HG03095 (cell line): ENCODE measurements at regions not wholly inside any gene's neighbourhood (a gene's known extent, or its start where the extent isn't known, plus 50 kb on each side); places are given as distances from the start of the nearest gene placed in this dataset.
"Not testable (repeated sequence)": the region's sequence is repeated elsewhere in the genome, so short reads cannot be mapped to it uniquely, and the experiment has no call there.

Experiments
- ATAC-seq: cut with Tn5 transposase; IDR thresholded peaks from one replicate; pipeline ENCODE4 v1.9.1; 2021; ENCODE audit warnings: moderate library complexity; ENCODE audit not compliant: unreplicated experiment

DNA sequence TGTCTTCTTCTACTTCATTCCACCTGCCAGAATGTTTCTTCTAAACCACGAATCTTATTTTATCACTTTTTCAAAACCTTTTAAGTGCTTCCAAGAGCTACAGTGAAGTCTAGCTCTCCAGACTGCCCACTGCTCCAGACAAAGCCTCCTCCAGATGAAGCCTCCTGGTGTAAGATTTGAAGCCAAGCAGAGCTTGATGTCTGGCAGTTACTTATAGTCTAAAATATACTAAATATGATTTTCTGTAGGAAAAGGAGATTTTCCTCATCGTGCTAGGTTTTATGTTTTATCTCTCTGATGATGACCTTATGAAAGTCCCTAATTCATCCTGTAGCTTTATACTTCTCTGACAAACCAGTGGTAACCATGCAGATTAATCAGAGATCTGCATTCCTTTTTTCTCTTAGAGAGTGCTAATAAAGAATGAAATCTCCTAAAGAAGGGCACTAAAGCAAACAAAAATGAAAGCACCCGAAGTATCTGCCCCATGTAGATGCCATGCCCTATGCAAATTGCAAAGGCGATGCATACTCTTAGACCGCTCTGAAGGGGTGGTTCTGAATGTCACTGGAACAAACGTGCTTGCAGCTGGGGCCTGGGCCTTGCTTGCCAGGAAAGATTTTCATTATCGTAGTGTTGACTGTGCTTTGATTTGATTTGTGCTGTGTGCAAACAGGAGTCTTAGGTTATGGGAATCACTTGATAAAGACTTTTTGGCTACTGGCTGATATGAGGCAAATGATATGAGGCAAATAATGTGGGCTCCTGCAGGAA, 314.2 kb downstream of the PID1 start:
- ATAC-seq: no peak

DNA sequence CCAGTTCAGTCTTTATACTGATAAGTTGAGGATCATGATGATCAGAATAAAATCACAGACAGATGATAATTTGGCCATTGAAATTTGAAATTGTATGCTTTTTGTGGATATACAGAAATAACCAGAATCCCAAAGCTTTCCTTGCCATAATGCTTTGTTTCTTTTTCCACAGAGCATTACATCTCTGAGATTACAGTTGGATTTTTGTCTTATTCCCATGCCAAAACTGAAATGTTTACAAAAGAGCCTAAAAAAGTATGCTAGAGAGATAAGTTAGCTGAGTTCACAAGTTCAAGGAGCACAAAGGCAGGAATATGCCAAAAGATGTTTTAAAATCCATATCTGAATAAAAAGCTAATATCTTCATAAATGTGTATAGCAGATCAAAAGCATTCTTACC, 321.3 kb downstream of the PID1 start:
- no peak for ATAC-seq

DNA sequence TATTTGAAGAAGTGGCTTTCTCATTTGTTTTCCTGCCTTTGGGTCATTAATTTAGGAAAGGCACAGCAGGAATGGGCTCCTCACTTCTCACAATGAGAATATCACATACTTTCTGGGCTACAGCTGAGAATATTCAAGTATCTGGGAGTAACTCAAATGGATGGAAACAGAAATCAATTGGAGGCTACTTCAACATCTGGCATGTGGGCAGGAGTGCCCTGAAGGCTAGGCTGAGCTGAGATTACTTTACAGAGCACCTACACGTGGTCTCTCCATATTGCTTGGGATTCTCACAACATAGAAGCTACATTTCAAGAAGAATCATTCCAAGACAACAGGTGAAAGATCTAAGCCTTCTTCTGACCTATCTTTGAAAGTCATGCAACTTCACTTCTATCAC, 325.4 kb downstream of the PID1 start:
- ATAC-seq: no peak

DNA sequence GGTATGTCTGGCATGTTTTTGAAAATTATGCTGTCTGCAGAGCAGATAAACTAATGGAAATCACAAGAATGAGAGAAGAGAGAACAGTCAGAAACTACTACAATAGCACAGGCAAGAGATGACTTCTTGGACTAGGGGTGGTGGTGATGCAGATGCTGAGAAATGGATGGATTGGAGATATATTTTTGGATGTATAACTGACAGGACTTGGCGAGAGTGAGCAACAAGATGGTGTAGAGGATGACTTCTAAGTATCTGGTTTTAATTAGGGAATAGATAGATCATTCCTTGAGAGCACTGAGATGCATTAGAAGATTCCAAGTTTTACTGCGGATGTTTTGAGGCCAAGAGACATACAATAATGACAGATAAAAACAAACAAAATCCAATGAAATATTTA, 328.2 kb downstream of the PID1 start:
- no peak for ATAC-seq

DNA sequence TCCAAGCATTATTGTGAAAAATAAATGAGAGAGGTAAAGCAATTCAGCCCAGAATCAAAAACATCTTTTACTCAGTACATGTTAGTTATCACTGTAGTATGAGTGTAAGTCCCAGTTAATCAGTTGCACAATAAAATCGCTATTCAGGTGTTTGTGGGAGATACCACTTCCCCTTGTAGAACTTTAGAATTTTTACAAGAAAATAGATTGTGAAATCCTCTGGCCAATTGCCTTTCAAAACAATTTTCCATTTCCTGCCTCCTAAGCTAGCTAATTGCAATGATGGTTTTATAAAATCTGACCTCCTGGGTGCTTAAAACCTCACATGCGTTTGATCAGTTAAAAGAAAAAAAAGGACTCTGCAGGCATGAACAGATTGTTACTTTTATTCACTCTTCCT, 332.5 kb downstream of the PID1 start:
- ATAC-seq: no peak

DNA sequence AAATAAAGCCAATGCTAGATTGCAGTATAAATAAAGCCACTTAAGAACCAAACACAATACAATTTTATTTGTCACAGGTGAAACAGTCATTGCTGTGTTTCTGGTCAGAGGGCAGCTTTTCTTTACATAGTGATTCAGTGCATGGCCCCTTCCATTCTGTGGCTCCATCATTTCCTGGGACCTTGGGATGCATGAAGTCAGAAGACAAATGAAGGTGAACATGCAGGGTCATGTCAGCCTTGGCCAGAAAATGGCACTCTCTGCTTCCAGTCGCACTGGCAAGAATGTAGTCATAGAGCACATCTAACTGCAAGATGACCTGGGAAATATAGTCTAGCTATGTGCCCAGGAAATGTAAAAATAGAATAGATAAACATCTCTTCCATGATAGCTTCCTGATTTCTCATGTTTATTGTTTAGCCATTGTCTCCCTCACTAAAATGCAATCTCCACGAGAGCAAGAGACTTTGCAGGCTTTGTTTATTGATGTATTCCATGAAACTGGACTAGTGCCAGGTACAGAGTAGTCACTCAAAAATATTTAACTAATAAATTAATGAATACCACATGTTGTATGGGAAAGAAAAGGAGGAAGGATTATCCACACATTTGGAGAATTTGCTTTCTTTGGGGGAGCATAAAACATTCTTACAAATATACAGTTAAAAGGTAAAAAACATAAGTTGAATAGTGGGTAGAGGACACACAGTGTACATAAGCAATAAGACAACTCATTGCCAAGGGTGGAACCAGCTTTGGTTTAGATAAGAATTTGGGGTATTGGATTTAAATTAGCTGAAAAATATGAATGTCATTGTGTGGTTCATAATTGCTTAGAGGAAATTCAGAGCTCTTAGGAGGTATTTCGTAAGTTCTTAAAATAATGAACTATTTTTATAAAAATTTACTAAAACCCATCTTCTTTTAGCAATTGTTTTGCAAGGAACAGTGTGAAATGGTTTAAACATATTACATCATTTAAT, 343.8 kb downstream of the PID1 start:
- ATAC-seq: no peak

DNA sequence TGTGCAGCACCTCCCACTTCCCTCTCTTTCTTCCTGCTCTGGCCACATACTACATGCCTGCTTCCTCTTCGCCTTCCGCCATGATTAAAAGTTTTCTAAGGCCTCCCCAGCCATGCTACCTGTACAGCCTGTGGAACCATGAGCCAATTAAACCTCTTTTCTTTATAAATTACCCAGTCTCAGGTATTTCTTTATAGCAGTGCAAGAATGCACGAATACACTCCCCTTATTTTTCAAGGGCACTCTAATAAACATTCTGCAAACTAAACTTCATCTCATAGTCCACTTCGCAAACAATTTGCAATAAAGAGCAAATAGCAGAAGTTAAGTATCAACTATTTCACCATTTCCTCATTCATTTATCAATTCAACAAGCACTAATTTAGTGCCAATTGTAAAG, 351.3 kb downstream of the PID1 start:
- ATAC-seq: no peak

DNA sequence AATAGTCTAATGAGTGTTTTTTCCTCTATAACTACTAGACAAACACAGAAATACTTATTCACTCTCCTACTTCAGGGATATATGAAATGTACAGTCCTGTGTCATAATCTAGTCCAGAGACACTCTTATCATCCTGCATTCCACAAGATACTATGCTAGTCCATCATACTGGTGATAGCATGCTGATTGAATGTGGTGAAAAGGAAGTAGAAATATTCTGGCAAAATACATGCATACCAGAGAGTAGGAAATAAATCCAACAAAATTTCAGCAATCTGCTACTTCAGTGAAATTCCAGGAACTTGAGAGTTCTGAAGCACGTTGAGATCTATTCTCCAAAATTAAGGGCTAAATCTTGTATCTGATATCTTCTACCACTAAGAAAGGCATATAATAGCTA, 353.9 kb downstream of the PID1 start:
- ATAC-seq: no peak

DNA sequence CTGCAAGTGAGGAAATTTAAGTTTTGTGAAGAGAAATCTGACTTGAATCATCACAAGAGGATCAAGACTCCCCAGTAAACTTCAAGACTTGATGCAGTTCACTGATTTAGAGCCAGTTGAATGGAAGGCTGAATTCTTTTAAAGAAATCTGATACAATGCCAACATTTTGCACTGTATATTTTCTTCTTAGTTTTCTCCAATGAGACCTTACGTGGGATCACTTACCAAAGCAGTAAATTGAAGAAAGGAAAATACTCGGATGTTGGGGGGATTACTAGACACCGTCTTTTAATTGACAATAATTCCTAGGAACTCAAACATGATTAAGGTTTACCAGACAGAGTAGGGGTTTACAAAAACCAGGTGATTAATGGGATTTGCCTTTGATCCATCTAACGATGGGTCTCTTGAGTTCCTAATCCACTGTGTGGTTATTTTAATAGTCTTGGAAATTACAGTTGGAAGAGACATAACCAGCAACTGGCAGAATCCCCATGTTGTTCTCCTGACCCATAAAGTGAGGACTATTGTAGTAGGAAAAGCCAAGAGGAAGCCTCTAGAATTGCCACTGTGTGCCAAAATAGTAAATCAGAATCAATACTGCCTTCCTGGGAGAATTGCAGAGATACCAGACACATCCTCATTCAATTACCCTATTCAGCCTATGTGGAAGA, 354.5 kb downstream of the PID1 start:
- ATAC-seq: no peak

DNA sequence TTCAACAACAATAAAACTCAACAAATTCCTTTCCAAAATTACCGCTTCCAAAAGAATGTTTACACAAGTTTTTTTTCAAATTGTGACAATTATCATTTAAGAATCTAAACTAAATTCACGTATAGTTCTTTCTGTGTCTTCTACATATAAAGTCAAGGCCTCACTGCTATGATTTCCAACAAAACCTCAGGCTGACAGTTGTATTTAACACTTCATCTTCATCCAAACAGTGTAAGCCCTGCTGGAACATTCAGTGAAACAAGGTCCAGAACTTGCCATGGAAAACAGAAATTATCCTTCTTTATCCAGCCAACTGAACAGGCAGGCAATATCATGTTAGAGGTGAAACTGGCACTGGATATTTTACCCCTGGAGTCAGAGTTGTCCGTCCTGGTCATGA, 357.9 kb downstream of the PID1 start:
- ATAC-seq: no peak

DNA sequence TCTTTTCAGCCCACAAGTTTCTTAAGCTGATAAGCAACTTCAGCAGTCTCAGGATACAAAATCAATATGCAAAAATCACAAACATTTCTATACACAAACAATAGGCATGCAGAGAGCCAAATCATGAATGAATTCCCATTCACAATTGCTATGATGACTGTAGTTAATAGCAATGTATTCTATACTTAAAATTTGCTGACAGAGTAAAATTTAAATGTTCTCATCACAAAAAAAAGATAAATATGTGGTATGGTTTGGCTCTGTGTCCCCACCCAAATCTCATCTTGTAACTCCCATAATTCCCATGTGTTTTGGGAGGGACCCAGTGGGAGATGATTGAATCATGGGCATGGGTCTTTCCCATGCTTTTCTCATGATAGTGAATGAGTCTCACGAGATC, 360.2 kb downstream of the PID1 start:
- not testable (repeated sequence) for ATAC-seq

DNA sequence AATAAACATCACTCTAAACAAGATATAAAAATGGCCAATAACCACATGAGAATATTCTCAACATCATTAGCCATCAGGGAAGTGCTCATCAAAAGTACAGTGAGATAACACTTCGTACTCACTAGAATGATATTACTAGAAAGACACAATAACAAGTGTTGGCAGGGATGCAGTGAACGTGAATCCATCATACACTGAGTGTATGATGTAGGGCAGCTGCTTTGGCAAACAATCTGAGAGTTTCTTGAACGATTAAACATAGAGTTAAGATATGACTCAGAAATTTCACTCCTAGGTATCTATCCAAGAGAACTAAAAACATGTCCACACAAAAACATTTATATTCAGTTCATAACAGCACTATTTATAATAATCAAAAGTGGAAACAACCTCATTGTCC, 368.9 kb downstream of the PID1 start:
- ATAC-seq: no peak

DNA sequence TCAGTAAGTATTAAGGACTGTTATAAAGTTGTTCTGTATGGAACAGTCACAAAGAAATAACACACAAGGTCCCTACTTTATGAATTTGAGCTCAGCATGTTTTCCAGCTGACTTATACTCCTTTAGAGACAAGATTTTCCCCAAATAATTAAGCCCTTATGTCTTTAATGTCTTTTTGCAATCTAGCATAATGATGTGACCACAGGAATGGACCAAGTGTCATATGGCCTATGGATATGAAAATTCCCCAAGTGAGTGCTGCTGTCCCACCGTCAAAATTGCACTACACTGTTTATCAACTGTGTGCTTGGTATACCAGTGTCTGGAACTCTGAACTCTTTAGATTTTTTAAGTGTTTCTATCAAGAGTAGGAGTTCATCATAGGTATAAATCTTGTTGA, 369.6 kb downstream of the PID1 start:
- no peak for ATAC-seq

DNA sequence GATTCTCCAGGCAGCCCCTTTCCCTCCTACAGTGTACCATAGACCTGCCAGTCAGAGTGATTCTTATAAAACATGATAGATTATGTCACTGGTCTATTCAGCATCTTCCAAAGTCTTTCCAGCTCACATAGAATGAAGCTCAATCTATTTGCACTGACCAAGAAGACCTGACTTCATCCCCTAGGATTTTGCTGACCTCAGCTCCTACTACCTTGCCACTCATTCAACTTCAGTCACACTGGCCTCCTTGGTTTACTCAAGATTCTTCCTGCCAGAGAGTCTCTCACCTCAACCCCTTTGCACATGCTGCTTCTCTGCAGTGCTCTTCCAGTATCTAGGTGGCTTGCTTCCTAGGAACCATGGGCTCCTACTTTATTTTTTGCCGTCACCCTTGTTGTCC, 392.9 kb downstream of the PID1 start:
- no peak for ATAC-seq

DNA sequence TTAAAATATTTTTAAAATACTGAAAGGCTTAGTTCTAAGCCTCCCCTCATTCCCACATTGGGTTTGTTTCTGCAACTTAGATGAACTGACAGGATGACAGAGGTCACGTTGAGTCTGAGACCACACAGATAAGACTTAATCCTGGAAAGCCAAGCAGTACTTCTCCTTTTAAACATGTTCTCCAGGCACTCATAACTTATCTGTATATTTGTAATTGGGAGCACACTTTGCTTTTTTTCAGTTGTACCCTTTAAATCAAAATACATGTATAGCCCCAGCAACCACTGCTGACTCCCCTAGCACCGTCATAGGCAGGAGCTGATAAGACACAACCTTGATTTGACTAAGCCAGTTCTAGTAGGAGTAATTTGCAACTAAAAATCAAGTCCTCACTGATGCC, 394.8 kb downstream of the PID1 start:
- no peak for ATAC-seq

DNA sequence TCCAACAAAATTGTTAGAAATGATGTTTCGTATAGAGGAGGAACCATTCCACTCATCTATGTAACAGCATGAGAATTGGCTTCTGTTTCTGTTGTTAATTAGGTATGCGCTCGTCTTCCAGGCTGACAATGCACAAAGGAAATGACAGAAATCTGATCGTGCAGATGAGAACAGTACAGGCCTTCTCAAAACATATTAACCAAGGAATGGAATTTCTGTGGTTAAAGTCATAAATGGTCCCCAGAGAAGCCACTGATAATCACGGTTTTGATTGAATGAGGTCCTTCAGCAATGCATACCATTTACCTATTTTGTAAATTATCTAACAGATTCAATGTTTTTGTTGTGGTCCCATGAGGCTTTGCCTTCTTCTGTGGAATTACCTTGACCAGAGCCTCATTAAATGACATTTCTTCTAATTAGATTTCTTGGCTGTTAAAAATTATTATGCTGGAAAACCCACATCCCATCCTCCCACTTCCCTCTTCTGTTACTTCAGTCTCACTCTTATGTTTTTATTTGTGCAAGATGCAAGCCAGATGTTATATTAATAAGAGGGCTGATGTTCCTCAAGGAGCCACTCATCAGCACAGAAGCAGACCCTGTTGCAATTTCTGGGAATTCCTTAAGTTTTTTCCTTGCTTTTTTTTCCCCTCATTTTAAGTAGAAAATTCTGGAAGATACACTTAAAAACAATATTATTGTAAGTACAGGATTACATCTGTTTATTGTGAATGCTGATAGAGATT, 395.8 kb downstream of the PID1 start:
- no peak for ATAC-seq

DNA sequence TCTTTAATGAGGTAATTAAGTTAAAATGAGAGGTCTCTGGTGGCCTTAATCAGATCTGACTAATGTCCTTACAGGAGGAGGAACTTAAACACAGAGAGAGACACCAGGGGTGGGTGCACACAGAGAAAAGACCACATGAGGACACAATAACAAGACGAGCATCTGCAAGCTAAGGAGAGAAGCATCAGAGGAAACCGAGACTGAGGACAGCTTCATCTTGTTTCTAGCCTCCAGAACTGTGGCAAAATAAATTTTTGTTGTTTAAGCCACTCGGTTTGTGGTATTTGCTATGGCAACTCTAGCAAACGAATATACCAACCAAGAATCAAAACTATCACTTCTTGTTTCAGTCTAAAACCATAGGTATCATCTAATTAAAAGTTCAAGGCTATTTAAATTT, 400.1 kb downstream of the PID1 start:
- no peak for ATAC-seq

DNA sequence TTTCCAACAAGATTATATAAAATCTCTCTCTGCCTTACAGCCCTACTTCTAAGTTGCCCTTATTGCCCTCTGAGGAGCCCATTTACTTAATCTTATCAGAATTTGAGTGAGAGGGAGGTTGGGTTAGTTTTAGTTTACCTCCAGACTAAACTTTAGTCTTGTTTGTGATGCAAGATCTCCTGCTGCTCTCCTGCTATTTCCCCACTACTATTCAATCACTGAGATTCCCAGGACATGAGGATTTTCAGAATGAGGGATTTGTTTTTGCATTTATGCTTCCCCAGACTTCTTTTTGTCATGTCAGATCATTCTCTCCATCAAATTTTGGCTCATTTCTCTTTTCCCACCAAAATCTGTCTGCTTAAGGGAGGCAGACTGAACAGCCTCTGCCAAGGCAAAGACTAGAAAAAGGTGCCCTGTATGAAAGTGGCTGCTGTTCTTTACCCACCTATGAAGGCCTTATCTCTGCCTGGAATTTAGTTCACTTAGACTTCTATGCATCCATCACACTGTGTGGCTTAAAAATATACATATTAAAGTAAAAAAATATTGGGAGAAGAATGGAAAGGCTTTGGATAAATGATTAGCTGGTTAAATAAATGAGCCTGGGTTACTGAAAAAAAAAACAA, 401.3 kb downstream of the PID1 start:
- ATAC-seq: no peak

DNA sequence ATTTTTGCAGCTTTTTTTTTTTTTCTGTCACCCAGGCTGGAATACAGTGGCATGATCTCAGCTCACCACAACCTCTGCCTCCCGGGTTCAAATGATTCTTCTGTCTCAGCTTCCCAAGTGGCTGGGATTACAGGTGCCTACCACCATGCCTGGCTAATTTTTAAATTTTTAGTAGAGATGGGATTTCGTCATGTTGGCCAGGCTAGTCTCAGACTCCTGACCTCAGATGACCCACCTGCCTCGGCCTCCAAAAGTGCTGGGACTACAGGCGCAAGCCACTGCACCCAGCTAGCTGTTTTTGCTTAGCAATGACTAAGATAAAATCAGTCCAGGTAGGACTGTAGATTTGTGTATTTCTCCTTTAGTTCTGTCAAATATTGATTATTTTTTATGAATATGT, 403.7 kb downstream of the PID1 start:
- ATAC-seq: no peak

DNA sequence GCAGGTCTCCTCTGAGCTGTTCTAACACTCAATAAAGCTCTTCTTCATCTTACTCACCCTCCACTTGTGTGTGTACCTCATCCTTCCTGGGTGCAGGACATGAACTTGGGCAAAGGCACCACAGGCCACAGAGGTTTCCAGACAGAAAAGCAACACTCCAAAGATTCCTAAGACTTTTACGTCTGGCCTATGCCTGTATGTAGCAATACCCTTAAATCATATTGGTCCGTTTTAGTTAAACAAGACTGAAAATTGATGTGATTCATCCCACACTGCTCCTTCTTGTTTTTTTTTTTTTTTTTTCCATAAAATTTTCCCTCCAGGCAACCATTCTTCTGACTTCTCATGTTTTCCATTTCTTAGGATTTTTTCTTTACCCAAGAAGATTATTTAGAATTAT, 404.3 kb downstream of the PID1 start:
- no peak for ATAC-seq
